ENCODE measurements at regions not wholly inside any gene's neighbourhood (a gene's known extent, or its start where the extent isn't known, plus 50 kb on each side); places are given as distances from the start of the nearest gene placed in this dataset.
"Not testable (repeated sequence)": the region's sequence is repeated elsewhere in the genome, so short reads cannot be mapped to it uniquely, and the experiment has no call there.

GRCh38 chr12:82634495-82635258 is 52.0 kb upstream of the TMTC2 start:
- not testable (repeated sequence) for DNase-seq

- no peak for DNase-seq
Measured at GRCh38 chr12:82635263-82635662, 51.4 kb upstream of the TMTC2 start.
